Loucy (cell line): ENCODE measurements at regions not wholly inside any gene's neighbourhood (a gene's known extent, or its start where the extent isn't known, plus 50 kb on each side); places are given as distances from the start of the nearest gene placed in this dataset.

ENCODE experiments used
- EZH2phosphoT487 ChIP-seq: fragments of 200-600 bp; IDR thresholded peaks from 2 replicates; pipeline ENCODE4 v1.6.1; 2018; ENCODE audit warnings: antibody characterized with exemption, mild to moderate bottlenecking, moderate library complexity, borderline replicate concordance
- TF ChIP-seq, protein P1 (sequence below): fragments of 200-600 bp; sonication (generic); conservative IDR thresholded peaks from 2 replicates; pipeline ENCODE4 v1.5.1; 2014; ENCODE audit warnings: mild to moderate bottlenecking, antibody characterized with exemption, low read length

DNA sequence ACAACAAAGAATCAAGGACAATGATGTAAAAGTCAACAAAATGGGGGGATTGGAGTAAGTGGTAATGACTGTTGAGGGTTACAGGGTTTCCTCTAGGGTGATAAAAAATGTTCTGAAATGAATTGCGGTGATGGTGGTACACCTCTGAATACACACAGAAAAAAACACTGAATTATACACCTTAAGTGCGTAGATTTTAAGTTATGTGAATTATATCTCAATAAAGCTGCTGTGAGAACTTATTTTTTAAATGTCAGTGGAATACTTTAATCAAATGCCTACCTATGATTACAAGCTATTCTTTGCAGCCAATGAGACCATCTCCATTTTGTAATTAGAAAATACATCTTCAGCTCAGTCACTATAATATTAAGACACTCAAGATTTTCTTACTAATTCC is 53.5 kb downstream of the ZNF608 start:
- TF ChIP-seq EZH2phosphoT487 = no peak
- TF ChIP-seq, protein P1, sequence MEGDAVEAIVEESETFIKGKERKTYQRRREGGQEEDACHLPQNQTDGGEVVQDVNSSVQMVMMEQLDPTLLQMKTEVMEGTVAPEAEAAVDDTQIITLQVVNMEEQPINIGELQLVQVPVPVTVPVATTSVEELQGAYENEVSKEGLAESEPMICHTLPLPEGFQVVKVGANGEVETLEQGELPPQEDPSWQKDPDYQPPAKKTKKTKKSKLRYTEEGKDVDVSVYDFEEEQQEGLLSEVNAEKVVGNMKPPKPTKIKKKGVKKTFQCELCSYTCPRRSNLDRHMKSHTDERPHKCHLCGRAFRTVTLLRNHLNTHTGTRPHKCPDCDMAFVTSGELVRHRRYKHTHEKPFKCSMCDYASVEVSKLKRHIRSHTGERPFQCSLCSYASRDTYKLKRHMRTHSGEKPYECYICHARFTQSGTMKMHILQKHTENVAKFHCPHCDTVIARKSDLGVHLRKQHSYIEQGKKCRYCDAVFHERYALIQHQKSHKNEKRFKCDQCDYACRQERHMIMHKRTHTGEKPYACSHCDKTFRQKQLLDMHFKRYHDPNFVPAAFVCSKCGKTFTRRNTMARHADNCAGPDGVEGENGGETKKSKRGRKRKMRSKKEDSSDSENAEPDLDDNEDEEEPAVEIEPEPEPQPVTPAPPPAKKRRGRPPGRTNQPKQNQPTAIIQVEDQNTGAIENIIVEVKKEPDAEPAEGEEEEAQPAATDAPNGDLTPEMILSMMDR = no peak
